Karpas-422 (cell line): ENCODE measurements at regions not wholly inside any gene's neighbourhood (a gene's known extent, or its start where the extent isn't known, plus 50 kb on each side); places are given as distances from the start of the nearest gene placed in this dataset.
"Not testable (repeated sequence)": the region's sequence is repeated elsewhere in the genome, so short reads cannot be mapped to it uniquely, and the experiment has no call there.

Experiments used
- DNase-seq: peaks from one replicate; pipeline ENCODE4 v3.0.0-alpha.2; 2015
- H2AFZ ChIP-seq: fragments of 200-600 bp; sonication (generic); 2 replicates; pipeline ENCODE4 v1.6.1; 2014; ENCODE audit warnings: antibody characterized with exemption, low read length, mixed read lengths
- H3K27ac ChIP-seq: fragments of 200-600 bp; sonication (generic); 2 replicates; pipeline ENCODE4 v1.5.1; 2014; ENCODE audit warnings: mild to moderate bottlenecking, low read length, moderate library complexity
- H3K27me3 ChIP-seq: fragments of 200-600 bp; sonication (generic); 2 replicates; pipeline ENCODE4 v1.6.1; 2014; ENCODE audit warnings: low read length, mixed read lengths
- H3K36me3 ChIP-seq: fragments of 200-600 bp; sonication (generic); 2 replicates; pipeline ENCODE4 v1.6.1; 2014; ENCODE audit warnings: low read length, mixed read lengths; ENCODE audit not compliant: insufficient read depth
- H3K4me1 ChIP-seq: fragments of 200-600 bp; sonication (generic); 2 replicates; pipeline ENCODE4 v1.6.1; 2014; ENCODE audit warnings: mild to moderate bottlenecking, low read length, mixed read lengths
- H3K4me2 ChIP-seq: fragments of 200-600 bp; sonication (generic); 2 replicates; pipeline ENCODE4 v1.6.1; 2014; ENCODE audit warnings: low read length, low read depth, mild to moderate bottlenecking; ENCODE audit not compliant: poor library complexity, severe bottlenecking
- H3K4me3 ChIP-seq: fragments of 200-600 bp; sonication (generic); 2 replicates; pipeline ENCODE4 v1.5.1; 2014; ENCODE audit warnings: mild to moderate bottlenecking, antibody characterized with exemption, low read length, mixed read lengths
- H3K79me2 ChIP-seq: fragments of 200-600 bp; sonication (generic); 2 replicates; pipeline ENCODE4 v1.6.1; 2014; ENCODE audit warnings: mild to moderate bottlenecking, low read length, mixed read lengths
- H3K9ac ChIP-seq: fragments of 200-600 bp; sonication (generic); 2 replicates; pipeline ENCODE4 v1.6.0; 2014; ENCODE audit warnings: low read length
- H3K9me2 ChIP-seq: fragments of 200-600 bp; sonication (generic), shearing (Covaris generic); replicated peaks from 2 replicates; pipeline ENCODE4 v1.6.0; 2014; ENCODE audit warnings: mild to moderate bottlenecking, low read length, moderate library complexity; ENCODE audit not compliant: insufficient read depth
- H3K9me3 ChIP-seq: fragments of 300-700, 200-600 bp; sonication (generic); 2 replicates; pipeline ENCODE4 v1.6.1; 2014; ENCODE audit warnings: low read length, mixed read lengths
- H4K20me1 ChIP-seq: fragments of 200-600 bp; sonication (generic); 2 replicates; pipeline ENCODE4 v1.6.1; 2014; ENCODE audit warnings: mild to moderate bottlenecking, antibody characterized with exemption, low read length, low read depth; ENCODE audit not compliant: insufficient read depth

GRCh38 chr5:166291800-166292199 is 1999.6 kb upstream of the WWC1 start:
- H3K4me3 ChIP-seq, H2AFZ ChIP-seq, H3K27ac ChIP-seq, H3K36me3 ChIP-seq, H3K79me2 ChIP-seq, H3K27me3 ChIP-seq, H3K9ac ChIP-seq, H4K20me1 ChIP-seq, DNase-seq, H3K4me1 ChIP-seq, H3K4me2 ChIP-seq, H3K9me2 ChIP-seq: not testable (repeated sequence)
- peaks cover 22% of the 10 kb centered on the region for H3K9me3 ChIP-seq

- Histone ChIP-seq H3K36me3 (no peaks in the 10 kb centered on the region), H3K9me3 (peaks cover 29% of the 10 kb centered on the region), H4K20me1 (no peaks in the 10 kb centered on the region), H3K79me2 (no peaks in the 10 kb centered on the region), H3K9ac (no peak overlapping the region), H3K4me2 (no peak overlapping the region), H3K4me1 (no peaks in the 10 kb centered on the region), H2AFZ (no peak overlapping the region), H3K4me3 (no peak overlapping the region), H3K9me2 (no peaks in the 10 kb centered on the region), H3K27me3 (no peaks in the 10 kb centered on the region), H3K27ac (no peak overlapping the region)
- no peak for DNase-seq
Observed at GRCh38 chr5:166293892-166294291, 1997.6 kb upstream of the WWC1 start.

- Histone ChIP-seq H3K9ac (no peak overlapping the region), H3K27me3 (no peaks in the 10 kb centered on the region), H3K36me3 (no peaks in the 10 kb centered on the region), H2AFZ (no peak overlapping the region), H3K27ac (no peak overlapping the region), H3K4me2 (no peak overlapping the region), H3K79me2 (no peaks in the 10 kb centered on the region), H3K9me3 (peaks cover 26% of the 10 kb centered on the region), H3K4me3 (no peak overlapping the region), H4K20me1 (no peaks in the 10 kb centered on the region), H3K4me1 (no peaks in the 10 kb centered on the region), H3K9me2 (no peaks in the 10 kb centered on the region; the same call in 1 of the 2 replicates)
- DNase-seq = no peak
Observed at GRCh38 chr5:166302166-166302565, 1989.3 kb upstream of the WWC1 start.

- peaks cover 15% of the 10 kb centered on the region for H3K9me3 ChIP-seq
- H4K20me1 ChIP-seq = no peaks in the 10 kb centered on the region
- no peaks in the 10 kb centered on the region for H3K9me2 ChIP-seq
- H3K4me2 ChIP-seq = no peak overlapping the region
- DNase-seq = no peak
- no peak overlapping the region for H3K4me3 ChIP-seq
- H3K27me3 ChIP-seq = no peaks in the 10 kb centered on the region
- no peak overlapping the region for H3K9ac ChIP-seq
- H3K4me1 ChIP-seq = no peaks in the 10 kb centered on the region
- H3K36me3 ChIP-seq = no peaks in the 10 kb centered on the region
- no peak overlapping the region for H3K27ac ChIP-seq
- H3K79me2 ChIP-seq = no peaks in the 10 kb centered on the region
- H2AFZ ChIP-seq = no peak overlapping the region
Observed at GRCh38 chr5:166317425-166317824, 1974.0 kb upstream of the WWC1 start.

GRCh38 chr5:166320920-166321480 is 1970.4 kb upstream of the WWC1 start:
- no peaks in the 10 kb centered on the region for H3K36me3 ChIP-seq
- H4K20me1 ChIP-seq = no peaks in the 10 kb centered on the region
- no peak overlapping the region for H3K27ac ChIP-seq
- H3K4me2 ChIP-seq = no peak overlapping the region
- H3K9ac ChIP-seq = no peak overlapping the region
- no peaks in the 10 kb centered on the region for H3K4me1 ChIP-seq
- no peaks in the 10 kb centered on the region for H3K27me3 ChIP-seq
- no peaks in the 10 kb centered on the region for H3K9me2 ChIP-seq
- no peak for DNase-seq
- H3K4me3 ChIP-seq = no peak overlapping the region
- H3K79me2 ChIP-seq = no peaks in the 10 kb centered on the region
- H2AFZ ChIP-seq = no peak overlapping the region
- peaks cover 12% of the 10 kb centered on the region for H3K9me3 ChIP-seq

GRCh38 chr5:166324372-166324771 is 1967.1 kb upstream of the WWC1 start:
- Histone ChIP-seq H3K27ac (no peak overlapping the region), H2AFZ (no peak overlapping the region), H3K4me1 (no peaks in the 10 kb centered on the region), H3K4me3 (no peak overlapping the region), H3K36me3 (no peaks in the 10 kb centered on the region), H3K9me3 (peaks cover 11% of the 10 kb centered on the region), H3K4me2 (no peak overlapping the region), H3K9me2 (no peaks in the 10 kb centered on the region), H3K9ac (no peak overlapping the region), H3K27me3 (no peaks in the 10 kb centered on the region), H4K20me1 (no peaks in the 10 kb centered on the region), H3K79me2 (no peaks in the 10 kb centered on the region)
- DNase-seq = no peak

- Histone ChIP-seq H4K20me1 (no peaks in the 10 kb centered on the region), H3K79me2 (no peaks in the 10 kb centered on the region), H3K9ac (no peak overlapping the region), H3K9me3 (peaks cover 34% of the 10 kb centered on the region), H2AFZ (no peak overlapping the region), H3K4me2 (no peak overlapping the region), H3K27ac (no peak overlapping the region), H3K9me2 (no peaks in the 10 kb centered on the region), H3K4me1 (no peaks in the 10 kb centered on the region), H3K27me3 (no peaks in the 10 kb centered on the region), H3K4me3 (no peak overlapping the region), H3K36me3 (no peaks in the 10 kb centered on the region)
- no peak for DNase-seq
Observed at GRCh38 chr5:166329149-166329800, 1962.2 kb upstream of the WWC1 start.

- Histone ChIP-seq H3K4me1 (no peaks in the 10 kb centered on the region), H3K9me2 (no peaks in the 10 kb centered on the region), H4K20me1 (no peaks in the 10 kb centered on the region), H3K27ac (no peak overlapping the region), H2AFZ (no peak overlapping the region), H3K4me3 (no peak overlapping the region), H3K36me3 (no peaks in the 10 kb centered on the region), H3K9me3 (peaks cover 36% of the 10 kb centered on the region), H3K4me2 (no peak overlapping the region), H3K9ac (no peak overlapping the region), H3K79me2 (no peaks in the 10 kb centered on the region), H3K27me3 (no peaks in the 10 kb centered on the region)
- no peak for DNase-seq
Observed at GRCh38 chr5:166330036-166330435, 1961.4 kb upstream of the WWC1 start.
